HG02623 (cell line): ENCODE measurements at regions not wholly inside any gene's neighbourhood (a gene's known extent, or its start where the extent isn't known, plus 50 kb on each side); places are given as distances from the start of the nearest gene placed in this dataset.

ENCODE experiments used
- ATAC-seq: cut with Tn5 transposase; IDR thresholded peaks from one replicate; pipeline ENCODE4 v1.9.1; 2021; ENCODE audit warnings: moderate library complexity; ENCODE audit not compliant: unreplicated experiment

- no peak for ATAC-seq
Observed at GRCh38 chr6:4466769-4467480, 309.3 kb upstream of the CDYL start.

- ATAC-seq = no peak
Observed at GRCh38 chr6:4466261-4466660, 309.9 kb upstream of the CDYL start.

GRCh38 chr6:4464638-4465037 is 311.6 kb upstream of the CDYL start:
- ATAC-seq = no peak

- no peak for ATAC-seq
Observed at GRCh38 chr6:4463236-4463635, 313.0 kb upstream of the CDYL start.

- no peak for ATAC-seq
Observed at GRCh38 chr6:4460586-4461475, 315.4 kb upstream of the CDYL start.

- no peak for ATAC-seq
Observed at GRCh38 chr6:4459996-4460395, 316.2 kb upstream of the CDYL start.

GRCh38 chr6:4459032-4459431 is 317.2 kb upstream of the CDYL start:
- ATAC-seq = no peak

- ATAC-seq = no peak
Observed at GRCh38 chr6:4451718-4452117, 316.3 kb upstream of the ECI2 start.

- ATAC-seq = no peak
Observed at GRCh38 chr6:4451081-4451480, 315.7 kb upstream of the ECI2 start.

- ATAC-seq = no peak
Observed at GRCh38 chr6:4450237-4450636, 314.9 kb upstream of the ECI2 start.

- no peak for ATAC-seq
Observed at GRCh38 chr6:4449409-4449808, 314.0 kb upstream of the ECI2 start.

- no peak for ATAC-seq
Observed at GRCh38 chr6:4448841-4449240, 313.5 kb upstream of the ECI2 start.

- no peak for ATAC-seq
Observed at GRCh38 chr6:4447639-4448330, 312.4 kb upstream of the ECI2 start.

- no peak for ATAC-seq
Observed at GRCh38 chr6:4446982-4447381, 311.6 kb upstream of the ECI2 start.

GRCh38 chr6:4441981-4442434 is 306.6 kb upstream of the ECI2 start:
- ATAC-seq = no peak

- ATAC-seq = no peak
Observed at GRCh38 chr6:4439159-4439558, 303.8 kb upstream of the ECI2 start.

- no peak for ATAC-seq
Observed at GRCh38 chr6:4437342-4437741, 302.0 kb upstream of the ECI2 start.

- ATAC-seq = no peak
Observed at GRCh38 chr6:4435981-4436445, 300.6 kb upstream of the ECI2 start.

- no peak for ATAC-seq
Observed at GRCh38 chr6:4434655-4435054, 299.3 kb upstream of the ECI2 start.

- ATAC-seq = no peak
Observed at GRCh38 chr6:4433199-4433598, 297.8 kb upstream of the ECI2 start.

GRCh38 chr6:4426968-4427367 is 291.6 kb upstream of the ECI2 start:
- ATAC-seq = no peak
